ENCODE measurements at regions not wholly inside any gene's neighbourhood (a gene's known extent, or its start where the extent isn't known, plus 50 kb on each side); places are given as distances from the start of the nearest gene placed in this dataset.

DNA sequence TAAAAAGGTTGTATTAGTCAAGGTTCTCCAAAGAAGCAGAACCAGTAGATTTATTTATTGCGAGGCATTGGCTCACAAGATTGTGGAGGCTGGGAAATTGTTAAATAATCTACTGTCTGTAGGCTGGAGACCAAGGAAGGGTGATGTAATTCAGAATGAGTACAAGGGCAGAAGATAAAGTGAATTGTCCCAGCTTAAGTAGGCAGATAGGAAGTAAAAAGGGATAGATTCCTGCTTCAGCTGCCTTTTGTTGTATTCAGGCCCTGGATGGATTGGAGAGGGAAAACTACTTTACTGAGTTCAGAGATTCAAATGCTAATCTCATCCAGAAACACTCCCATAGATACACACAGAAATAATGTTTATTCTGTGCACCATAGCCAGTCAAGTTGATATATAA is 301.1 kb downstream of the CYLC2 start:
- TF ChIP-seq, protein P1, sequence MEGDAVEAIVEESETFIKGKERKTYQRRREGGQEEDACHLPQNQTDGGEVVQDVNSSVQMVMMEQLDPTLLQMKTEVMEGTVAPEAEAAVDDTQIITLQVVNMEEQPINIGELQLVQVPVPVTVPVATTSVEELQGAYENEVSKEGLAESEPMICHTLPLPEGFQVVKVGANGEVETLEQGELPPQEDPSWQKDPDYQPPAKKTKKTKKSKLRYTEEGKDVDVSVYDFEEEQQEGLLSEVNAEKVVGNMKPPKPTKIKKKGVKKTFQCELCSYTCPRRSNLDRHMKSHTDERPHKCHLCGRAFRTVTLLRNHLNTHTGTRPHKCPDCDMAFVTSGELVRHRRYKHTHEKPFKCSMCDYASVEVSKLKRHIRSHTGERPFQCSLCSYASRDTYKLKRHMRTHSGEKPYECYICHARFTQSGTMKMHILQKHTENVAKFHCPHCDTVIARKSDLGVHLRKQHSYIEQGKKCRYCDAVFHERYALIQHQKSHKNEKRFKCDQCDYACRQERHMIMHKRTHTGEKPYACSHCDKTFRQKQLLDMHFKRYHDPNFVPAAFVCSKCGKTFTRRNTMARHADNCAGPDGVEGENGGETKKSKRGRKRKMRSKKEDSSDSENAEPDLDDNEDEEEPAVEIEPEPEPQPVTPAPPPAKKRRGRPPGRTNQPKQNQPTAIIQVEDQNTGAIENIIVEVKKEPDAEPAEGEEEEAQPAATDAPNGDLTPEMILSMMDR (CRISPR knock-in tag; IDR thresholded peaks at IDR 0.05): no peak
- TF ChIP-seq EZH2 (conservative IDR thresholded peaks at IDR 0.05; ENCODE audit: low read depth, low read length): no peak
- TF ChIP-seq, protein P2, sequence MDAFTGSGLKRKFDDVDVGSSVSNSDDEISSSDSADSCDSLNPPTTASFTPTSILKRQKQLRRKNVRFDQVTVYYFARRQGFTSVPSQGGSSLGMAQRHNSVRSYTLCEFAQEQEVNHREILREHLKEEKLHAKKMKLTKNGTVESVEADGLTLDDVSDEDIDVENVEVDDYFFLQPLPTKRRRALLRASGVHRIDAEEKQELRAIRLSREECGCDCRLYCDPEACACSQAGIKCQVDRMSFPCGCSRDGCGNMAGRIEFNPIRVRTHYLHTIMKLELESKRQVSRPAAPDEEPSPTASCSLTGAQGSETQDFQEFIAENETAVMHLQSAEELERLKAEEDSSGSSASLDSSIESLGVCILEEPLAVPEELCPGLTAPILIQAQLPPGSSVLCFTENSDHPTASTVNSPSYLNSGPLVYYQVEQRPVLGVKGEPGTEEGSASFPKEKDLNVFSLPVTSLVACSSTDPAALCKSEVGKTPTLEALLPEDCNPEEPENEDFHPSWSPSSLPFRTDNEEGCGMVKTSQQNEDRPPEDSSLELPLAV (CRISPR knock-in tag; conservative IDR thresholded peaks at IDR 0.05; ENCODE audit: low read depth): no peak
- no peak for TF ChIP-seq POLR2A (IDR thresholded peaks at IDR 0.05; ENCODE audit: insufficient read depth in 1 of 2, low read depth in 2 of 2, low read length in 2 of 2)
- TF ChIP-seq, protein P3, sequence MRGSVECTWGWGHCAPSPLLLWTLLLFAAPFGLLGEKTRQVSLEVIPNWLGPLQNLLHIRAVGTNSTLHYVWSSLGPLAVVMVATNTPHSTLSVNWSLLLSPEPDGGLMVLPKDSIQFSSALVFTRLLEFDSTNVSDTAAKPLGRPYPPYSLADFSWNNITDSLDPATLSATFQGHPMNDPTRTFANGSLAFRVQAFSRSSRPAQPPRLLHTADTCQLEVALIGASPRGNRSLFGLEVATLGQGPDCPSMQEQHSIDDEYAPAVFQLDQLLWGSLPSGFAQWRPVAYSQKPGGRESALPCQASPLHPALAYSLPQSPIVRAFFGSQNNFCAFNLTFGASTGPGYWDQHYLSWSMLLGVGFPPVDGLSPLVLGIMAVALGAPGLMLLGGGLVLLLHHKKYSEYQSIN (CRISPR knock-in tag; IDR thresholded peaks at IDR 0.05; ENCODE audit: borderline replicate concordance): no peak
- TF ChIP-seq ZNF839 (CRISPR knock-in tag; IDR thresholded peaks at IDR 0.05; ENCODE audit: borderline replicate concordance): no peak
